CD8-positive, alpha-beta memory T cell (primary cell): ENCODE measurements at regions not wholly inside any gene's neighbourhood (a gene's known extent, or its start where the extent isn't known, plus 50 kb on each side); places are given as distances from the start of the nearest gene placed in this dataset.

Source experiments
- CTCF ChIA-PET: fragments of 350-600 bp; sonication (Branson Sonifier 250); formaldehyde crosslinking; loops from one replicate; lab custom pipeline; 2021; ENCODE audit warnings: antibody characterized with exemption; lab: Charles Lee
- POLR2A ChIA-PET: fragments of 350-600 bp; sonication (Branson Sonifier 250); formaldehyde crosslinking; loops from one replicate; lab custom pipeline; 2021; ENCODE audit warnings: antibody characterized with exemption; lab: Charles Lee
- DNase-seq, 5 donors: peaks; one replicate each; pipeline versions ENCODE4 v3.0.0 to v3.0.0-alpha.2; 2020 to 2022; ENCODE audit warnings: mixed read lengths in 1 of 5
- H3K27ac ChIP-seq: one replicate; pipeline ENCODE4 v1.7.0; 2013; ENCODE audit warnings: low read depth, mild to moderate bottlenecking, low read length, moderate library complexity
- H3K27me3 ChIP-seq: 2 replicates; pipeline ENCODE4 v1.7.0; 2013; ENCODE audit warnings: low read length, mild to moderate bottlenecking; ENCODE audit not compliant: insufficient read depth, poor library complexity, severe bottlenecking
- H3K36me3 ChIP-seq: 2 replicates; pipeline ENCODE4 v1.7.0; 2013; ENCODE audit warnings: mild to moderate bottlenecking, low read length, moderate library complexity; ENCODE audit not compliant: insufficient read depth
- H3K4me1 ChIP-seq: 2 replicates; pipeline ENCODE4 v1.7.0; 2013; ENCODE audit warnings: mild to moderate bottlenecking, low read length, moderate library complexity; ENCODE audit not compliant: insufficient read depth
- H3K4me3 ChIP-seq: 2 replicates; pipeline ENCODE4 v1.7.0; 2013; ENCODE audit warnings: mild to moderate bottlenecking, low read length
- H3K9me3 ChIP-seq: 2 replicates; pipeline ENCODE4 v1.7.0; 2013; ENCODE audit warnings: mild to moderate bottlenecking, low read length
- H3K27ac Mint-ChIP-seq, 8 donors: one replicate each; pipeline ENCODE4 v1.8.0; 2020 to 2021; ENCODE audit warnings: mixed read lengths in 8 of 8, mild to moderate bottlenecking in 6 of 8, inconsistent platforms in 3 of 8, moderate library complexity in 3 of 8
- H3K27me3 Mint-ChIP-seq, 2 donors: one replicate each; pipeline ENCODE4 v1.8.0; 2020 to 2021; ENCODE audit warnings: mixed read lengths in 2 of 2, mild to moderate bottlenecking in 1 of 2, moderate library complexity in 1 of 2
- H3K36me3 Mint-ChIP-seq, 3 donors: one replicate each; pipeline ENCODE4 v1.8.0; 2020 to 2021; ENCODE audit warnings: mixed read lengths in 3 of 3, inconsistent platforms in 1 of 3, mild to moderate bottlenecking in 1 of 3
- H3K4me1 Mint-ChIP-seq, 3 donors: one replicate each; pipeline ENCODE4 v1.8.0; 2020 to 2021; ENCODE audit warnings: mixed read lengths in 3 of 3, inconsistent platforms in 1 of 3, mild to moderate bottlenecking in 1 of 3
- H3K4me3 Mint-ChIP-seq, 7 donors: one replicate each; pipeline ENCODE4 v1.8.0; 2020 to 2021; ENCODE audit warnings: mixed read lengths in 7 of 7, mild to moderate bottlenecking in 6 of 7, moderate library complexity in 4 of 7, inconsistent platforms in 2 of 7
- H3K9me3 Mint-ChIP-seq, 5 donors: one replicate each; pipeline ENCODE4 v1.8.0; 2020 to 2022; ENCODE audit warnings: mixed read lengths in 5 of 5, mild to moderate bottlenecking in 3 of 5, moderate library complexity in 2 of 5, inconsistent platforms in 1 of 5

DNA sequence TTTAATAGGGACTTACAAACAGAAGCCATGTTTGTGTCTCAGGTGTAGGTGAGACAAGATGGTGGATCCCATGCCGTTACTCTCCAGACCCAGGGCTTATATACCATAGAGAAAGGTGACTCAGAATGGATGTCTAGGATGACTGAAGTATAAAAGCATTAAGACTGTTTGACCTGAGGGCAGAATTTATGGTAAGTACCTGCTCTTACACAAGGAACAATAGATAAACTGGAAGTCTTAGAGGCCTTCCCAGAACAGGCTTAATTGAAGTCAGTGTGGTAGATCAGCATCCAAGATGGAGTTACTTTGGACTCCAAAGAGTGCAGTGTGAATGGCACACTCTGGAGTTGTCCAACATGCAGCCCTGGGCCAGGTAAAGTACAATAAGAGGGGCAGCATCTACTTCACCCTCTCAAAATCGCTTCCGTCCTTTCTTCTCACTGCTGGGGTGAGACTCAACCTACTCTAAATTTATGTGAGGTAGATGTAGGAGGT is 387.0 kb upstream of the DDI1 start:
- no peak for DNase-seq
- no peaks in the 10 kb centered on the region for H3K27me3 ChIP-seq
- Mint-ChIP-seq H3K27me3 (no peaks in the 10 kb centered on the region), H3K36me3 (no peaks in the 10 kb centered on the region), H3K4me1 (no peaks in the 10 kb centered on the region), H3K4me3 (no peak overlapping the region), H3K27ac (no peak overlapping the region), H3K9me3 (peaks cover 0 to 7% (median 5%) of the 10 kb centered on the region in 5 donors)
- H3K4me3 ChIP-seq, result no peak overlapping the region
- H3K4me1 ChIP-seq, result no peaks in the 10 kb centered on the region
- no peaks in the 10 kb centered on the region for H3K36me3 ChIP-seq
- ChIA-PET CTCF (no interaction called here), POLR2A (no interaction called here)
- H3K9me3 ChIP-seq, result no peaks in the 10 kb centered on the region
- H3K27ac ChIP-seq, result no peak overlapping the region

DNA sequence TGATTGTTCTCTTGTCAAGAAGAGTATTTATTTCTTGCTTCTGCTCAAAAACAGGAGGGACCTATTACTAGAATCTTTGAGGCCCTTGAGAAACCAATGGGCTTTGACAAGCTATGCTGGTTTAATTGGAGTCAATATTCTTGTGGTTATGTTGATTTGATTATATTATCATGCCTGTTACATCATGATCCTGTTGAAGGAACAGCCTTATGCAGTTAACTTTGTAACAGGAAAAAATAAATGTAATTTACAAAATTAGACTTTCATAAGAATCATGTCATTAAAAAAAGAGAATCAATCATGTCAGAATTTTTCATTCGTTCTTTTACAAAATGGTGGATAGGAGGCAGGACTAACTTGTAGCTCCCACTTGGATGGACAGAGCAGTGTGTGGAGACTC is 386.1 kb upstream of the DDI1 start:
- Histone ChIP-seq H3K27ac (no peak overlapping the region), H3K4me3 (no peak overlapping the region), H3K27me3 (no peaks in the 10 kb centered on the region), H3K36me3 (no peaks in the 10 kb centered on the region), H3K4me1 (no peaks in the 10 kb centered on the region), H3K9me3 (no peaks in the 10 kb centered on the region)
- DNase-seq, result no peak
- Mint-ChIP-seq H3K9me3 (peaks cover 0 to 7% (median 5%) of the 10 kb centered on the region in 5 donors), H3K4me3 (no peak overlapping the region), H3K27me3 (no peaks in the 10 kb centered on the region), H3K36me3 (no peaks in the 10 kb centered on the region), H3K27ac (no peak overlapping the region), H3K4me1 (no peaks in the 10 kb centered on the region)
- CTCF ChIA-PET, result no interaction called here
- POLR2A ChIA-PET, result no interaction called here

DNA sequence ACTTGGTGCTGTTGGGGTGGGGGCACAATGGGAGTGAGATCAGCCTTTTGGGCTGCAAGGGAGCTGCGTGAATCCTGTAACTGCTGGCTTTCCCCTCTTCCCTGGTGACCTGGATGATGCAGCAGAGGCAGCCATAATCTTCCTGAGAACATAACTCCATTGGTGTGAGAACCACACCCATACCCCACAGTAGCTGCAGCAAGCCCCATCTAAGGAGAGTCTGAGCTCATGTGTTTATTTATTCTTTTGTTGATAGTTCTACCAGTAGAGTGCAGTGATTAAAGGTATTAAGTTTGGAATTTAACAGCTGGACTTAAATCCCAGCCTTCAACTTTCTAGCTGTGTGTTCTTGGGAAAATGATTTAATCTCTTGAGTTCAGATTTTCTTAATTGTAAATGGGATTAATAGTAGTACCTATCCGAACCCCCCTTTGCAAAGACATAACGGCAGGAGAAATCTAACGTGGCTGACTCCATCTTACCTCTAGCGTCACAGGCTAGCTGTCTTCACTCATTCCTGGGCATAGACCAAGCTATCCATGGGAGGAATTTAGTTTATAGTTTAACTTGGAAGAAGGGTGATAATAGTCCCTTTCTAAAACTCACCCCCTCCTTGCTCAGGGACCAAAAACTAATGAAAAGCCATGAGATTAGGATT is 385.0 kb upstream of the DDI1 start:
- H3K9me3 Mint-ChIP-seq, result peaks cover 0 to 7% (median 5%) of the 10 kb centered on the region in 5 donors
- ChIA-PET CTCF (no interaction called here), POLR2A (no interaction called here)
- H3K4me3 ChIP-seq, result no peak overlapping the region
- H3K4me1 ChIP-seq, result no peaks in the 10 kb centered on the region
- no peaks in the 10 kb centered on the region for H3K27me3 ChIP-seq
- H3K4me1 Mint-ChIP-seq, result no peaks in the 10 kb centered on the region
- no peaks in the 10 kb centered on the region for H3K36me3 ChIP-seq
- DNase-seq, result no peak
- no peaks in the 10 kb centered on the region for H3K27me3 Mint-ChIP-seq
- no peaks in the 10 kb centered on the region for H3K9me3 ChIP-seq
- no peak overlapping the region for H3K27ac ChIP-seq
- H3K27ac Mint-ChIP-seq, result no peak overlapping the region
- no peaks in the 10 kb centered on the region for H3K36me3 Mint-ChIP-seq
- H3K4me3 Mint-ChIP-seq, result no peak overlapping the region

DNA sequence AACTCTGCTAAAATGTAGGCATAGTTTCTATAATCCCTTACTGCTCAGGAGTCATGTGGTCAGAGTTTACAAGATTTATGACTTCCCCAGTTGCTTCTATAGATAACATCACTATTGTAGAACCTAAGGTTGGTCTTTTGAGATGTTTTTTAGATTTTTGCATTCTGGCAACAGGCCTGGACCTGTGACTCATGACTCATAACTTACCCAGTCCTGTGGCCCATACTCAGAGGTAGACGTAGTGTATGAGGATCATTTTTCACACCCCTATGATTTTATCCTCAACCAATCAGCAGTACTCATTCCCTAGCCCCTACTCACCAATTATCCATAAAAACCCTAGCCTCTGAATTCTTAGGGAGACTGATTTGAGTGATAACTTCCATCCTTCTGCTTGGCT is 384.4 kb upstream of the DDI1 start:
- Histone ChIP-seq H3K27me3 (no peaks in the 10 kb centered on the region), H3K36me3 (no peaks in the 10 kb centered on the region), H3K4me1 (no peaks in the 10 kb centered on the region), H3K27ac (no peak overlapping the region), H3K9me3 (no peaks in the 10 kb centered on the region), H3K4me3 (no peak overlapping the region)
- Mint-ChIP-seq H3K36me3 (no peaks in the 10 kb centered on the region), H3K4me3 (no peak overlapping the region), H3K27ac (no peak overlapping the region), H3K27me3 (no peaks in the 10 kb centered on the region), H3K9me3 (peaks cover 0 to 7% (median 5%) of the 10 kb centered on the region in 5 donors), H3K4me1 (no peaks in the 10 kb centered on the region)
- CTCF ChIA-PET, result no interaction called here
- POLR2A ChIA-PET, result no interaction called here
- no peak for DNase-seq

DNA sequence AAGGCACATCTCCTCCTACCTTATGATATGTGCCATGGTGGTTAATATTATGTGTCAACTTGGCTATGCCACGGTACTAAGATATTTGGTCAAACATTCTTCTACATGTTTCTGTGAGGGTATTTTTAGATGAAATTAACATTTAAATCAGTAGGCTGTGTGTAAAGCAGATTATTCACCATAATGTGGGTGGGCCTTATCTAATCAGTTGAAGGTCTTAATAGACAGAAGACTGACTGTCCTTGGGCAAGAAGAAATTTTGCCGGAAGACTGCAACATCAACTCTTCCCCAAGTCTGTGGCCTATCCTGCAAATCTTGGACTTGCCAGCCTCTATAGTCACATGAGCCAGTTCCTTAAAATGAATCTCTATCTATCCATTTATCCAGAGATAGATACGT is 380.1 kb upstream of the DDI1 start:
- Mint-ChIP-seq H3K4me1 (no peaks in the 10 kb centered on the region), H3K27ac (no peak overlapping the region), H3K9me3 (peaks cover 0 to 7% (median 4%) of the 10 kb centered on the region in 5 donors), H3K27me3 (no peaks in the 10 kb centered on the region), H3K4me3 (no peak overlapping the region), H3K36me3 (no peaks in the 10 kb centered on the region)
- DNase-seq, result no peak
- ChIA-PET POLR2A (no interaction called here), CTCF (no interaction called here)
- no peaks in the 10 kb centered on the region for H3K9me3 ChIP-seq
- H3K4me3 ChIP-seq, result no peak overlapping the region
- no peaks in the 10 kb centered on the region for H3K27me3 ChIP-seq
- H3K36me3 ChIP-seq, result no peaks in the 10 kb centered on the region
- no peaks in the 10 kb centered on the region for H3K4me1 ChIP-seq
- no peak overlapping the region for H3K27ac ChIP-seq

DNA sequence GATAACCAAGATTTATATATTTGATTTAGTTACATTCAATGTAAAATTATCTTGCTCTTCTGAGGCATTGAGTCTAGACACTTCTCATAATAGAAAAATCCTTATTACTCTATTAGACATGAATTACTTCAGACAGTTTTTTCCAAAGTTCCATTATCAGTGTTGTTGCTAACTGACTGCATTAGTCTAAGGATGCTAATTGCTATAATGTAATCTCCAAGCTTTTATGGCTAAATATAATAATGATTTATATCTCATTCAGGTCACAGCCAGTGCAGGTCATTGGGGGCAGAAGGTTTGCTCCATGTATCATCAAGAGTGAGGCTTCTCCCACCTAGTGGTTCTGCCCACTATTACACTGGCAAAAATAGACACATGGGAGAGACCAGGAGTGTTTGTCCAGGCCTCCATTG is 377.2 kb upstream of the DDI1 start:
- Histone ChIP-seq H3K4me3 (no peak overlapping the region), H3K27me3 (no peaks in the 10 kb centered on the region), H3K9me3 (no peaks in the 10 kb centered on the region), H3K27ac (no peak overlapping the region), H3K36me3 (no peaks in the 10 kb centered on the region), H3K4me1 (no peaks in the 10 kb centered on the region)
- no peaks in the 10 kb centered on the region for H3K27me3 Mint-ChIP-seq
- H3K36me3 Mint-ChIP-seq, result no peaks in the 10 kb centered on the region
- DNase-seq, result no peak
- ChIA-PET CTCF (no interaction called here), POLR2A (no interaction called here)
- no peak overlapping the region for H3K27ac Mint-ChIP-seq
- H3K9me3 Mint-ChIP-seq, result no peaks in the 10 kb centered on the region
- H3K4me1 Mint-ChIP-seq, result peaks cover 0 to 14% (median 5%) of the 10 kb centered on the region in 3 donors
- no peak overlapping the region for H3K4me3 Mint-ChIP-seq

DNA sequence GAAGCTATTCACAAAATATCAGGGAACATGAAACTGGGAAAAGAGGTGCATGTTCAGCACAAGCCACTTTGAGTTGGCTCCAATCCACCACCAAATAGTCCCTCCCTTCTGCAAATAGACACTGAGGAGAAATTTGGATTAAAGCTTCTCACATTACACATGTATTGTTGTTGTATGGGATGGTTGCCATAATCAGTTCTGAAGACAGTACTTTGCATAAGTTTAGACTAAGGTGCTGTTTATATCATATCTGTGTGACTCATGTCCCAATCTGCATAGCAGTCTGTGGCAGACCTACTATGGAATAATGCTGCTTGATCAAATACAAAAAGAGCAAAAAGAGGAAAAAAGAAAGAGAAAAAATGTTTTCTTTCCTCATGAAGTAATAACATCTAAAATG is 376.7 kb upstream of the DDI1 start:
- Histone ChIP-seq H3K4me3 (no peak overlapping the region), H3K4me1 (no peaks in the 10 kb centered on the region), H3K27me3 (no peaks in the 10 kb centered on the region), H3K9me3 (no peaks in the 10 kb centered on the region), H3K27ac (no peak overlapping the region), H3K36me3 (no peaks in the 10 kb centered on the region)
- Mint-ChIP-seq H3K27ac (no peak overlapping the region), H3K27me3 (no peaks in the 10 kb centered on the region), H3K9me3 (no peaks in the 10 kb centered on the region), H3K36me3 (no peaks in the 10 kb centered on the region), H3K4me3 (no peak overlapping the region), H3K4me1 (peaks cover 0 to 14% (median 5%) of the 10 kb centered on the region in 3 donors)
- DNase-seq, result no peak
- POLR2A ChIA-PET, result no interaction called here
- CTCF ChIA-PET, result no interaction called here

DNA sequence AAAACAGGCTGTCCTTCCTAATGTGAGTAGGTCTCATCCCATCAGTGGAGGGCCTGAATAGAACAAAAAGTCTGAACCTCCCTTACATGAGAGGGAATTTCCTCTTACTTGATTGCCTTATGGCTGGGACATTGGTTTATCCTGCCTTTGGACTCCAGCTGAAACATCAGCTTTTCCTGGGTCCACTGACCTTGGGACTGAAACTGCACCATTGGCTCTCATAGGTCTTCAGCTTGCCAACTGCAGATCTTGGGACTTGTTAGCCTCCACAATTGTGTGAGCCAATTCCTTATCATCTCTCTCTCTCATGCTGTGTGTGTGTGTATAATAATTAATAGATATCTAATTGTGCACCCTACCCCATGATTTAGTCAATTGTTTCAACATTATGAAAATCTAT is 375.3 kb upstream of the DDI1 start:
- no peaks in the 10 kb centered on the region for H3K36me3 Mint-ChIP-seq
- no peak overlapping the region for H3K27ac ChIP-seq
- H3K27ac Mint-ChIP-seq, result no peak overlapping the region
- no peaks in the 10 kb centered on the region for H3K4me1 ChIP-seq
- H3K36me3 ChIP-seq, result no peaks in the 10 kb centered on the region
- ChIA-PET POLR2A (no interaction called here), CTCF (no interaction called here)
- no peaks in the 10 kb centered on the region for H3K9me3 ChIP-seq
- H3K27me3 ChIP-seq, result no peaks in the 10 kb centered on the region
- peaks cover 0 to 14% (median 5%) of the 10 kb centered on the region in 3 donors for H3K4me1 Mint-ChIP-seq
- no peaks in the 10 kb centered on the region for H3K9me3 Mint-ChIP-seq
- no peak overlapping the region for H3K4me3 Mint-ChIP-seq
- H3K27me3 Mint-ChIP-seq, result no peaks in the 10 kb centered on the region
- H3K4me3 ChIP-seq, result no peak overlapping the region
- no peak for DNase-seq
